ENCODE measurements at regions not wholly inside any gene's neighbourhood (a gene's known extent, or its start where the extent isn't known, plus 50 kb on each side); places are given as distances from the start of the nearest gene placed in this dataset.

DNA sequence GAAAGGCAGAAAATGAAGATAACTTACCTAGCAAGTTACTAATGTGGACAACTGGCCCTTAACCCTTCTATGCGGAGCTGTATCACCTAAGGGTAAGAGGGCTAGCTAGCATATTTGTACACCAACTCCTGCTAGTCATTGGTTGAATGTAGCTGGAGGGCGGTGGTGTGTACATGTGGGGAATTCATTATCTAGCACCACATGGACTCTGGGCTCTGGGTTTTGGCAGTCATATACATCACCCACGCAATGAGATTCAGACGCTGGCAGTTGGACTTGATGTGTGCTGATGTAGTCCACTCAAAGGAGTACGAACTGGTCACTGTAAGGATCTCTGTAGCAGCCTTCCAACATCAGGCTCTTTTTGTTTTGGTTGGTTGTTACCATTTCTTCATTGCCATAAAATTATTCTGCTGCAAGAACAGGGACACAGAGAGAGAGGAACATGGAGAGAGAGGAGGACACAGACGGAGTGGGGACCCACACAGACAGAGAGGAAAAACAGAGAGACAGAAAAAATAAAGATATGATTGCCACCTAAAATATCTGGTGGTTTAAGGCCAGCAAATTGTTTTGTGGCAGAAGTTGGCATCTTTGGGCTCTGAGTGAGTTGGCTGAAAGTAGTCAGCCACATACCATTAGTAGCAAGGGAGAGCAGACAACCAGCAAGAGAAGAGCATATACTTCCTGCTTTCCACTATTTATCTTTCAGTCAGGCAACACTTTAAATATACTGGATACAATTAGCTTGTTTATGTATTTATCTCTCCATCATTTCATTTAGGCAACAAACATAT lies 76.7 kb upstream of the MTPN start:
- DNase-seq (ENCODE audit: low read depth) = no peak
- TF ChIP-seq, protein P1, sequence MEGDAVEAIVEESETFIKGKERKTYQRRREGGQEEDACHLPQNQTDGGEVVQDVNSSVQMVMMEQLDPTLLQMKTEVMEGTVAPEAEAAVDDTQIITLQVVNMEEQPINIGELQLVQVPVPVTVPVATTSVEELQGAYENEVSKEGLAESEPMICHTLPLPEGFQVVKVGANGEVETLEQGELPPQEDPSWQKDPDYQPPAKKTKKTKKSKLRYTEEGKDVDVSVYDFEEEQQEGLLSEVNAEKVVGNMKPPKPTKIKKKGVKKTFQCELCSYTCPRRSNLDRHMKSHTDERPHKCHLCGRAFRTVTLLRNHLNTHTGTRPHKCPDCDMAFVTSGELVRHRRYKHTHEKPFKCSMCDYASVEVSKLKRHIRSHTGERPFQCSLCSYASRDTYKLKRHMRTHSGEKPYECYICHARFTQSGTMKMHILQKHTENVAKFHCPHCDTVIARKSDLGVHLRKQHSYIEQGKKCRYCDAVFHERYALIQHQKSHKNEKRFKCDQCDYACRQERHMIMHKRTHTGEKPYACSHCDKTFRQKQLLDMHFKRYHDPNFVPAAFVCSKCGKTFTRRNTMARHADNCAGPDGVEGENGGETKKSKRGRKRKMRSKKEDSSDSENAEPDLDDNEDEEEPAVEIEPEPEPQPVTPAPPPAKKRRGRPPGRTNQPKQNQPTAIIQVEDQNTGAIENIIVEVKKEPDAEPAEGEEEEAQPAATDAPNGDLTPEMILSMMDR (IDR thresholded peaks at IDR 0.05; ENCODE audit: low read depth, low read length, missing control alignments) = no peak
- no peak overlapping the region for H3K4me3 ChIP-seq (ENCODE audit: low read depth, low read length)

DNA sequence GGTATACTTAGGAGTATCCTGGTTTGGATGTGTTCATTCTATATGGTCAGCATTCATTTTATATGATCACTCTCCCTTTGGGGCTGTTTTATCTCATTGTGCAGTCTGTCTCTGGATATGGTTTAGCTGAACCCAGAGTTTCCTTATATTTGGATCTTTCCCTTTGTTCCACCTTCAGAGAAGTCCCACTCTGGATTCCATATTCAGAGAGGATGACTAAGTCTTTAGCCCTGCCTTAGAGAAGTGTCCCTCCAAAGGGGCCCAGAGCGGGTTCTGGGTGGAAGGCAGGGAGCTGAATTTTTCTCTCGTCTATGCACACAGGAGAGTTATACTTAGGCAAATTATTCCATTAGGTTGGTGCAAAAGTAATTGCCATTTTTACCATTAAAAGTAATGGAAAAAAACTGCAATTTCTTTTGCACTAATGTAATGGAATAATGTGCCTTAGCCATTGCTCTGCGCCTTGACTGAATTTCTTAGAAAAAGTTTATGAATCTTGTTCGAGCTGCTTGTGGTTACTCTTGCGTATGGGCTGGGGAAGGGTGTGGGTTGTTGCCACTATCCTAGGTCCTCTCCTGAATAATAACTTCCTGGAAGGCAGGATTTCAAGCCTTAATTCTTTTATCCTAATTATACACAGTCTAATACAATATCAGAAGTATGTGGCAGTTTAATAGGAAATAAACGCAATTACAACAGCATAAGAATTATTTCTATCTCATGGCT lies 74.2 kb upstream of the MTPN start:
- TF ChIP-seq, protein P1 (IDR thresholded peaks at IDR 0.05; ENCODE audit: low read depth, low read length, missing control alignments) = no peak
- no peak overlapping the region for H3K4me3 ChIP-seq (ENCODE audit: low read depth, low read length)
- no peak for DNase-seq (ENCODE audit: low read depth)

DNA sequence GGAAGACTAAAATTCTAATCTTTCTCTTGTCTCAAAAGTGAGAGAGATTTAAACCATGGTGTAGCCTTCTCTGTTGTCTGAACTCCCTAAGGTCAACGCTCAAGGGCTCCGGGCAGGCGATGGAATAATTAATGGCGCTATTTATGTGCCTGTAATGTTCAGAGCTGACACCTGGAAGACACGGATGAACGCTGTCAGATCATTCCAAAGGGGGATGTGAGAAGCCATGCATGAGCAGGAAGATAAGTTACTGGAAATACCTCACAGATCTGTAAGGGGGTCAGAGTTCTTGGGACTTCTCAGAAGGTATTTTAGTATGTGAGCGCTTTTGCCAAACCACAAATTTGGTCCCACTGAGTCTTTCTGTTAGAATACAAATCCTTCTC lies 73.3 kb upstream of the MTPN start:
- no peak for DNase-seq (ENCODE audit: low read depth)
- no peak overlapping the region for H3K4me3 ChIP-seq (ENCODE audit: low read depth, low read length)
- TF ChIP-seq, protein P1 (IDR thresholded peaks at IDR 0.05; ENCODE audit: low read depth, low read length, missing control alignments) = no peak

DNA sequence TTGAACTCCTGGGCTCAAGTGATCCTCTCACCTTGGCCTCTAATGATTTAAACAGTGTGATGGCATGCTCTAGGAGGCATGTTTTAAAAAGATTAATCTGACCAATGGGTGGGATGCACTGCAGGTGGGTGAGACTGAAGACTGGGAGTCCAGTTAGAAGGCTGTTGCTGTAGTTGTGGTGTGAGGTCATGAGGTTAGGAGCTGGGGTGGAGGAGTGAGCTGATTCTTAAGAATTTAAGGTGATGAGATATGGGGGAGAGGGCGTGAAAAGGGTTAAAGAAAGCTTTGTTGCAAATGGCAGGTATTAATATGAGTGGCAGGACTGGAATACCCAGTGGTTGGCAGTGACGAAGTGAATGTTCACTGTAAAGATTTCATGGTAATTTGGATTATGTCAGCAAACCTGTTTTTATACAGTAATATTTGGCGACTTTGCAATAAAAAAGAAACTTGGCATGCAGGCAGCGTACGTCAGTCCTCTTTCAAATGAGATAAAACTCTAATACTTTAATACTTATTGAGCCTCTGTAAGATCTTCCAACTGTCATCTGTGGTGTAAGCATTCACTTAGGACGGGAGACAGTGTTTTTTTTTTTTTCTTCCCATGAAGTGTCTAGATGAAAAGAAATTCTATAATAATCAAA lies 72.8 kb upstream of the MTPN start:
- H3K4me3 ChIP-seq (ENCODE audit: low read depth, low read length) = no peak overlapping the region

DNA sequence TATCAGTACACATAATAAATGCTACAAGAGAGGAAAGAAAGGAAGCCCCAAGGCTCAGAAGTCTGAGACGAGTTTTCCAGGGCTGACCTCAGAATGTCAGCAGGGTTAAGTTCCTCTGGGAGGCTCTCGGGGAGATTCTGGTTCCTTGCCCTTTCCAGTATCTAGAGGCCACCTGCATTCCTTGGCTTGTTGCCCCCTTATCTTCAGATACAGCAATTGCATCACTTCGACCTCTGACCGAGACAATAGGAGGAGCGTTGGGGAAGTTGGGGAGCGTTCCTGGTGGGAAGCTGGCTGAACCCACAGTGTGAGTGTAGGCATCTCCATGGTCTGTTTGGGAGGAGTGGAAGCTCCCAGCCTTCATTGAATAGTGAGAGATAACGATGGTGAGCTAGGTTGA lies 72.0 kb upstream of the MTPN start:
- TF ChIP-seq, protein P1 (IDR thresholded peaks at IDR 0.05; ENCODE audit: low read depth, low read length, missing control alignments) = no peak
- DNase-seq (ENCODE audit: low read depth) = no peak
- no peak overlapping the region for H3K4me3 ChIP-seq (ENCODE audit: low read depth, low read length)

More for the DNA sequence above, 72.8 kb upstream of the MTPN start:
- TF ChIP-seq, protein P1 (IDR thresholded peaks at IDR 0.05; ENCODE audit: low read depth, low read length, missing control alignments) = no peak
- no peak for DNase-seq (ENCODE audit: low read depth)

DNA sequence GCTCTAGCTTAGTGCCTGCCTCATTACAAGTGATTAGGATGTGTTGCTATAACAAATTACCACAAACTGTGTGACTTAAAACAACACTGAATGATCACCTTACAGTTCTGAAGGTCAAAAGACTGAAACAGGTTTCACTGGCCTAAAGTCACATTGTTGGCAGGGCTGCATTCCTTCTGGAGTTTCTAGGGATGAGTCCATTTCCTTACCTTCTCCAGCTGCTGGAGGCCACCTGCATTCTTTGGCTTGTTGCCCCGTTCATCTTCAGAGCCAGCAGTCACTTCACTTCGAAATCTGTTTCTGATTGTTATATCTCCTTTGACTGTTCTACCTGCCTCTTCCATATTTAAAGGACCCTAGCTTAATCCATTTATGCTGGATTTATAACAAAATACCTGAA lies 69.4 kb upstream of the MTPN start:
- TF ChIP-seq, protein P1 (IDR thresholded peaks at IDR 0.05; ENCODE audit: low read depth, low read length, missing control alignments) = no peak
- no peak overlapping the region for H3K4me3 ChIP-seq (ENCODE audit: low read depth, low read length)
- DNase-seq (ENCODE audit: low read depth) = no peak

Data from GM12864 (cell line).